IPS-18a (cell line): ENCODE measurements at regions not wholly inside any gene's neighbourhood (a gene's known extent, or its start where the extent isn't known, plus 50 kb on each side); places are given as distances from the start of the nearest gene placed in this dataset.

ENCODE experiments used
- H3K27ac ChIP-seq: one replicate; pipeline ENCODE4 v1.5.1; 2013; ENCODE audit warnings: low read length
- H3K27me3 ChIP-seq: one replicate; pipeline ENCODE4 v1.6.1; 2013; ENCODE audit warnings: mild to moderate bottlenecking, low read length; ENCODE audit not compliant: control insufficient read depth, insufficient read depth
- H3K36me3 ChIP-seq: one replicate; pipeline ENCODE4 v1.6.1; 2013; ENCODE audit warnings: low read depth, low read length; ENCODE audit not compliant: control insufficient read depth
- H3K4me1 ChIP-seq: one replicate; pipeline ENCODE4 v1.6.1; 2013; ENCODE audit warnings: low read depth, low read length; ENCODE audit not compliant: control insufficient read depth
- H3K4me3 ChIP-seq: one replicate; pipeline ENCODE4 v1.5.1; 2013; ENCODE audit warnings: low read length
- H3K9ac ChIP-seq: one replicate; pipeline ENCODE4 v1.6.1; 2013; ENCODE audit warnings: mild to moderate bottlenecking, low read length, moderate library complexity
- H3K9me3 ChIP-seq: one replicate; pipeline ENCODE4 v1.6.1; 2013; ENCODE audit warnings: low read depth, low read length; ENCODE audit not compliant: control insufficient read depth

DNA sequence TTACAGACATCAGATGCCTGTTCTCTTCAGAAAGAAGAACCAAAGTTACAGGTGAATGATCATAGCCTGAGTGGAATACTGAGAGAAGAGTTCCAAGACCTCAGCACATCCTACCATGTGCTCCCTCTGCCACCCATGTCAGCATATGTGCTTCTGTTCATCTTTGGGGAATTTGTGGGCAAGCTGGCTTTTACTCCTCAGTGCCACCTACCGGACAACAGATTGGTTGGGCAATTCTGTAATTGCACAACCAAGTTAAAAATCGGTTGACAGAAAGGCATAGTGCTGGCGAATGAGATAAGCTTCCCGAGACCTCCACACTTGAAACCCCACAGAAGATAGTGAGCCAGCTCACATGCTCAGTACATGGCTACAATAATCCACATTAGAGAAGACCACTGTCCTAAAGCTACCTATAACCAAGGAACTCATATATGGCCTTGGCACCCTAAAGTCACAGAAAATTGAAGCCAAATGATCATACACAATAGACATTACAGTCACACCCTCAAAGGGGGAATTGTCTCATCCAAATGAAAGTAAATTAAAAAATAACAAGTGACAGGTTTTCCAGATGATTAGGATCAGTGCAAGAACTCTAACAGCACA is 1238.0 kb upstream of the NUDT12 start:
- no peak overlapping the region for H3K4me3 ChIP-seq
- H3K9me3 ChIP-seq: no peaks in the 10 kb centered on the region
- no peaks in the 10 kb centered on the region for H3K27me3 ChIP-seq
- H3K27ac ChIP-seq: no peak overlapping the region
- H3K9ac ChIP-seq: no peak overlapping the region
- H3K36me3 ChIP-seq: no peaks in the 10 kb centered on the region
- H3K4me1 ChIP-seq: no peaks in the 10 kb centered on the region

DNA sequence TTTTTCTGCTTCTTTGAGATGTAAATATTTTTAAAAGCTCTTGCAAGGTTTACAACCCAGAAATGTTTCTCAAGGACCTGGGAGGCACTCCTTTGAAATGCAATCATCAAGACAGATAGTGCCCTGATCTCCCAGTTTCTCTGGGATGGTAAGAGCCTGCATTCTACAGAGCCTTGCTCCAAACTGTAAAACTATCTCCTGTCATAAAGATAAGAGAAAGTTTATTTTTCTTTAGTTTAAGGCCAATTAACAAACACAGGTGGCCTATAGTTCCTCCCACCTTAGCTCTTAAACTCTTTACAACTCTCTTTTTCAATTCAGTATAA is 1231.1 kb upstream of the NUDT12 start:
- Histone ChIP-seq H3K27me3 (no peaks in the 10 kb centered on the region), H3K9me3 (no peaks in the 10 kb centered on the region), H3K27ac (no peak overlapping the region), H3K9ac (no peak overlapping the region), H3K4me3 (no peak overlapping the region), H3K36me3 (no peaks in the 10 kb centered on the region), H3K4me1 (no peaks in the 10 kb centered on the region)

DNA sequence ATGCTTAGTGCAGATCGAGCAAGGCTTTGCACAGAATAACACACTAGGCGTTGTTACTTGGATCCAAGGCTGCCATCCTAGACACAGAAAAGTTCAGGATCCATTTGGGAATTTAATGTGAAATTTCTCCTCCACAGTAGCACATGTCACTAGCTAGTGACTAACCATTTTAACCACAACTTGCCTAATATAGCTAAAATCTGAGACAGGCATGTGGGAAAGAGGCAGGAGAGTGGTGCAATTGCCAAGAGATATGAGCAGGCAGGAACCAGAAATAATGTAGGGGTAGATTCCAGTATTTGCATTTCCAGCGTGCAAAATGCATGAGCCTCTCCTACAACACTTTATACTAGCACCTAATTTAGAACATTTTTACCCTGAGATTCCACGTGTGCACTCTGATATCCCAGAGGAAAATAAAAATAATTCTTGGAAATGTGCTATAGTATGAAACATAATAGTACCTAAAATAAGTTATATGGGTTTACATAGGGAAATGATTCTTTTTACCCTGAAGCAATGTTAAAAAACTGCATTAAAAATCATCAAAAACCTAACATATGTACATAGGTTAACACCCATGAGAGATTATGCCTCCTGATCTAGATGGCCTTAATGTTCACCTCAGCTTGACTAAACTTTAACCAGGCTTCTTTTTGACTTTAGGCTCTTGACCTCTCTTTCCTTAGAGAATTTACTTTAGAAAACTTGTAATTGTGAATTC is 1230.6 kb upstream of the NUDT12 start:
- Histone ChIP-seq H3K4me1 (no peaks in the 10 kb centered on the region), H3K4me3 (no peak overlapping the region), H3K36me3 (no peaks in the 10 kb centered on the region), H3K27me3 (no peaks in the 10 kb centered on the region), H3K9ac (no peak overlapping the region), H3K9me3 (no peaks in the 10 kb centered on the region), H3K27ac (no peak overlapping the region)

DNA sequence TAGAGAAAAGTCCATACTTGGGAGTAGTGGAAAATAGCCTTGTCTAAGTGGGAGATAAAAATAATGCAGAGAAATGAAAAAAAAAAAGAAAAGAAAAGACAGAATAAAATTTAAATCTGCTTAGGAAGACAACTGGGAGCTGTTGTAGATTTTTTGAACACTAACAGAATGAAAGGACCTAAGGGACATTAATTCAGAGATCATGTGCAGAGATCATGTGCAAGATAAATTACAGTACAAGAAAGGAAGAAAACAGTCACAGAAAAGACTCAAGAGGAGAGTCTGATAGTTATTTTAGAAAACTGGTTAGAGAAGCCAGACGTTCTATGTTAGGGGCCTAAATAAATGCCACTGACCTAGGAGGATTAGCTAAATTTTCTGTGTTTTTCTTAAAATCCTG is 1226.8 kb upstream of the NUDT12 start:
- H3K9me3 ChIP-seq: peaks cover 5% of the 10 kb centered on the region
- H3K4me3 ChIP-seq: no peak overlapping the region
- H3K27me3 ChIP-seq: no peaks in the 10 kb centered on the region
- H3K4me1 ChIP-seq: no peaks in the 10 kb centered on the region
- no peak overlapping the region for H3K9ac ChIP-seq
- H3K27ac ChIP-seq: no peak overlapping the region
- H3K36me3 ChIP-seq: no peaks in the 10 kb centered on the region

DNA sequence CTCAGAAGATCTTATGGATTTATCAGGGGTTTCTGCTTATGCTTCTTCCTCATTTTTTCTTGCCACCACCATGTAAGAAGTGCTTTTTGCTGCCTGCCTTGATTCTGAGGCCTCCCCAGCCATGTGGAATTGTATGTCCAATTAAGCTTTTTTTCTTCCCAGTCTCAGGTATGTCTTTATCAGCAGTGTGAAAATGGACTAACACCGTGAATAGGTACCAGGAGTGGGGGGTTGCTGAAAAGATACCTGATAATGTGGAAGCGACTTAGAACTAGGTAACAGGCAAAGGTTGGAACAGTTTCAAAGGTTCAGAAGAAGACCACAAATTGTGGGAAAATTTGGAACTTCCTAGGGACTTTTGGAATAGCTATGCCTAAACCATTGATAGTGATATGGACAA is 1222.5 kb upstream of the NUDT12 start:
- Histone ChIP-seq H3K4me3 (no peak overlapping the region), H3K27ac (no peak overlapping the region), H3K9me3 (peaks cover 5% of the 10 kb centered on the region), H3K4me1 (no peaks in the 10 kb centered on the region), H3K27me3 (no peaks in the 10 kb centered on the region), H3K36me3 (no peaks in the 10 kb centered on the region), H3K9ac (no peak overlapping the region)

DNA sequence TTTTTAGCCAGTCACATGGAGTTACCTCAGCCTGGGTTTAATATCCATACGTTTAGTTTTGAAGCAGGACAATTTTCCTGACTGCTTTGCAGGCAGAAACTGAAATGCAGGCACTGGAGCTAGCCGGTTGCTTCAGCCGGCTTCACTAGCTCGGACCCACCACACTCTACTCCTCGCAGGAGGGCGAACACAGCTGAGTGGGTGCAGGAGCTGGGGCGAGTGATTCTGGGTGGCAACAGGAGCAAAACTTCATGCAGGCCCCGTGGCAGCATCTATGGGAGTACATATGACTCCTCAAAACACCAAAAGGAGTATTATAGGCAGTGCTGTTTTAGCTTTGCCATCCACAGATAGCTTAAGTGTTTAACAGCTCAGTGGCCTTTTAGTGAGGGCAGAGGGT is 1211.8 kb upstream of the NUDT12 start:
- Histone ChIP-seq H3K4me1 (no peaks in the 10 kb centered on the region), H3K27me3 (no peaks in the 10 kb centered on the region), H3K9ac (no peak overlapping the region)

DNA sequence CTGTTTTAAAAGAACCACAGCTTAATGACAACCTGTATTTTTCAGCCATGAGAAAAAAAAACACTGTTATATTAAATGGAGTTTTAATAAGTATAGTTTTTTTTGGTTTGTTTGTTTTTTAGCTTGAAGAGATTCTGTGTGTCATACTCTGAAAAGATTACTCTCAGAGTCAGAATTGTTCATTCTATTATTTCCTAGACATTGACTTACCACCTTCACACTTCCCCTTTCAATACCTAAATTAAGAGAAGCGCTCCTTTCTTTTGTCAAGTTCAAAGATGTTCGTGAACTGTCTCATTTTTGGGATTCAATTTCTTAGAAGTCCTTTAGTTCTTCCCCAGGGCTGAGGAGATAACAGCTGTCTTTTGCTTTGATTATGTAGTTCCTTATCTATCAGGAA is 1201.6 kb upstream of the NUDT12 start:
- Histone ChIP-seq H3K4me3 (no peak overlapping the region), H3K9me3 (no peaks in the 10 kb centered on the region), H3K4me1 (no peaks in the 10 kb centered on the region), H3K36me3 (no peaks in the 10 kb centered on the region), H3K9ac (no peak overlapping the region), H3K27ac (no peak overlapping the region), H3K27me3 (no peaks in the 10 kb centered on the region)

More for the DNA sequence above, 1211.8 kb upstream of the NUDT12 start:
- Histone ChIP-seq H3K9me3 (no peaks in the 10 kb centered on the region), H3K4me3 (no peak overlapping the region), H3K36me3 (no peaks in the 10 kb centered on the region), H3K27ac (no peak overlapping the region)

DNA sequence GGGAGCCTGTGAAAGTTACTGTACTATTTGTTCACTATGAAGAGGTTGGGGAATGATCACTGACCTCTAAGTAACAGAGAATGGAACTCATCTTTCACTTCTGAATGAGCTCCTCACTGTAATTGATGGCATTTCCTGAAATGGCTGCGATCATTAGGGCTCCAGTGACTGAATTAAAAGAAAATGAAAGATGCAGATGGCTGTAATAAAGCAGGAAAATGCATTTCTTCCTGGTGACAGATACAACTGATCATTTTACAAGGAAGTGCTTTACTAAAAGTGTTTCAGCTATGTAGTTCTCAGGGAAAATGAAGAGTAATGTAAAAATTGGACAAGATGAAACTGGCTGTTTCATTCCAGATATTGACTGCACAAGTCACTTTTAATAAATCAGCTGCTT is 1200.6 kb upstream of the NUDT12 start:
- Histone ChIP-seq H3K4me3 (no peak overlapping the region), H3K9me3 (no peaks in the 10 kb centered on the region), H3K4me1 (no peaks in the 10 kb centered on the region), H3K27ac (no peak overlapping the region), H3K27me3 (no peaks in the 10 kb centered on the region), H3K36me3 (no peaks in the 10 kb centered on the region), H3K9ac (no peak overlapping the region)

DNA sequence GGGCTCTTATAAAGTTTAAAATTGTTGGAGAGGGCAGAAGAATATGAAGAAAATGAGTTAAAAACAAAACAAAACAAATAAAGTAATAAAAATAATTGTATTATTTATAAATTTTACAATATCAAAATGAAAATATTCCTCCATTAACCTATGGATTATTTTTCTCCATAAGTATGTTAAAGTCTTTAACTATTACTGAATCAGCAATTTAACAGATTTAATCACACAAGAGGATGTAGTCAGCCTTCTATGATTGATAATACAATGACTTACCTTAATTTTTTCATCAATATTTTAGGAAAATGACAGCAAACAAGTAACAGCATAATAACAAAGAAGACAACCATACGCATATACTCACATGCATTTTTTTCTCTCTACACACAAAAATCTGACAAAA is 1195.3 kb upstream of the NUDT12 start:
- Histone ChIP-seq H3K4me3 (no peak overlapping the region), H3K36me3 (no peaks in the 10 kb centered on the region), H3K27ac (no peak overlapping the region), H3K27me3 (no peaks in the 10 kb centered on the region), H3K9ac (no peak overlapping the region), H3K9me3 (no peaks in the 10 kb centered on the region), H3K4me1 (peaks cover 14% of the 10 kb centered on the region)

DNA sequence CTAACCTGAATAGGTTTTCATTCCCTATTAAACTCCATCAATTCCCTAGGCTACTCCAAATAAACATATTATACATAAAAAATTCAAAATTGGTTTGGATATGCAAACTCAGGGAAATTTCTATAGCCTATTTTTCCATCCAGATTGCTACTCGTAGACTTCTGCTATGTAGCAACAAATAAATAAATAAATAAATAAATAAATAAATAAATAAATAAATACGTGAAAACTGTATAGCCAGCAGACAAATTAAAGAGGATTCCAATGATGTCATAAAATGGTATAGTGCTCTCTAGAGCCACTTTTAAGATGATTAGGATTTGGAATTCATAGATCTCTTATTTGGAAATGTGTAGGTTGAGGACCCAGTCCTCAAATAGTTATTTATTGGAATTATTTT is 1193.2 kb upstream of the NUDT12 start:
- no peak overlapping the region for H3K4me3 ChIP-seq

DNA sequence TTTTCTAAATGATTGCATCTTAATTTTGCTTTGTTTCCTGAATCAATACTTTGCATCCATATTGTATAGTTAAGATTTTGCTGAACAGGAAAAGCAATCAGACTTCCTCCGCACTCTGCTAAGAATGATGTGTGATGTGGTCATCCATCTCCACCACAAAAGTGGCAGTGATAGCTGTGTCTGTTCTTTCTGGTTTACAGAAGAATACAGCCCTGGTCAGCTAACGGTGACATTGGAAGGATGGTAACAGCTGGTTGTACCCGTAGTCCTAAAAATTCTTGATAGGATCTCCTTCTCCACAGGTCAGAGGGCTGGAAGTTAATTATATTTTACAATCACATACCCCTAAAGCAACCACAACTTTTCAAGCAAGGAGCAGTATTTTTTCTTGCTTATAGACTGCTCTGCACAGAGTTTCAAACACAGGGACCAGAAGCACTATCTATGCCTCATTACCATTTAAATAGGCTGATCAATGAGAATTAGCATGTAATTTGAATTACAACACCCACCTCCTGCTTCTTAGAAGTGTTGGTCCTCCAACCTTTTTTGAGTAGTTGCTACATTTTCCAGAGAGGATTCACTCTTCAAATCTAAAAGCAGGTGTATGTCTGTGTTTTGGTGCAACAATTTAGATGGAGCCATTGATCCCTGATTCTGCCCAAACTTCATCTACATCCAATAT is 1191.9 kb upstream of the NUDT12 start:
- H3K9me3 ChIP-seq: no peaks in the 10 kb centered on the region
- no peaks in the 10 kb centered on the region for H3K27me3 ChIP-seq
- H3K36me3 ChIP-seq: no peaks in the 10 kb centered on the region
- H3K9ac ChIP-seq: no peak overlapping the region
- H3K4me3 ChIP-seq: no peak overlapping the region
- no peak overlapping the region for H3K27ac ChIP-seq
- H3K4me1 ChIP-seq: peaks cover 14% of the 10 kb centered on the region

More for the DNA sequence above, 1193.2 kb upstream of the NUDT12 start:
- H3K36me3 ChIP-seq: no peaks in the 10 kb centered on the region
- H3K27ac ChIP-seq: no peak overlapping the region
- H3K9ac ChIP-seq: no peak overlapping the region
- H3K27me3 ChIP-seq: no peaks in the 10 kb centered on the region
- peaks cover 14% of the 10 kb centered on the region for H3K4me1 ChIP-seq
- no peaks in the 10 kb centered on the region for H3K9me3 ChIP-seq

DNA sequence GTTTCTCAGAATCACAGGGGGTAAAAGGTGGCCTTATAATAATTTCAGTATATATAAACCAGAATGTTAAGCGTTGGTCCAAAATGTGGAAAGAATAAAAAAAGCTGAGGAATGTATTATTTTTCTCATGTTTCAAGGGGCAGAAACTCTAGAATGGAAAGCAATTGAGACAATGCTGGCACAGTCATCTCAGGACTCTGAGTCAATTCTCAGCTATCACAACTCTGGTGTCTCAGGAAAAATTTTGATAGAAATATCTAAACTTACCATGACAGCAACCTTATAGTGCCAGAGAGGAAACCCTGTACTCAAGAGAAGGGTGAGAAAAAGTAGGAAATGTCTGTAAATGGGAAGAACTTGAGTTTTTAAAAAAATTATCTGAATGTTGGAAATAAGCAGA is 1189.4 kb upstream of the NUDT12 start:
- H3K27me3 ChIP-seq: no peaks in the 10 kb centered on the region
- no peak overlapping the region for H3K27ac ChIP-seq
- no peak overlapping the region for H3K9ac ChIP-seq
- H3K4me1 ChIP-seq: peaks cover 14% of the 10 kb centered on the region
- H3K9me3 ChIP-seq: no peaks in the 10 kb centered on the region
- H3K36me3 ChIP-seq: no peaks in the 10 kb centered on the region
- H3K4me3 ChIP-seq: no peak overlapping the region
